Left ventricle myocardium inferior (tissue), 1 donor: ENCODE measurements at regions not wholly inside any gene's neighbourhood (a gene's known extent, or its start where the extent isn't known, plus 50 kb on each side); places are given as distances from the start of the nearest gene placed in this dataset.
"Not testable (repeated sequence)": the region's sequence is repeated elsewhere in the genome, so short reads cannot be mapped to it uniquely, and the experiment has no call there.

Source experiments
- DNase-seq: peaks from one replicate; pipeline ENCODE4 v3.0.0-alpha.2; 2020
- H3K27ac ChIP-seq: fragments of 200-600 bp; replicated peaks from 2 replicates; pipeline ENCODE4 v1.8.0; 2021
- H3K27me3 ChIP-seq: fragments of 200-600 bp; 2 replicates; pipeline ENCODE4 v1.8.0; 2021; ENCODE audit warnings: low read depth
- H3K36me3 ChIP-seq: fragments of 200-600 bp; 2 replicates; pipeline ENCODE4 v1.8.0; 2021
- H3K4me1 ChIP-seq: fragments of 200-600 bp; 2 replicates; pipeline ENCODE4 v1.8.0; 2021
- H3K4me3 ChIP-seq: fragments of 200-600 bp; 2 replicates; pipeline ENCODE4 v1.8.0; 2021; ENCODE audit warnings: mild to moderate bottlenecking, moderate library complexity
- H3K9me3 ChIP-seq: fragments of 200-600 bp; replicated peaks from 2 replicates; pipeline ENCODE4 v1.8.0; 2021
- intact Hi-C: fragments of 100-400 bp; cut with micrococcal nuclease; formaldehyde crosslinking; loops from one replicate; pipeline ENCODE4 v1.11.0; 2022
- TF ChIP-seq, protein P1 (sequence below): fragments of 200-600 bp; IDR thresholded peaks from 2 replicates; pipeline ENCODE4 v1.8.0; 2021; ENCODE audit warnings: antibody characterized with exemption, mild to moderate bottlenecking, borderline replicate concordance
- donor health status: DM: no; HTN: yes; CAD: no; lungs with severe emphysema.

DNA sequence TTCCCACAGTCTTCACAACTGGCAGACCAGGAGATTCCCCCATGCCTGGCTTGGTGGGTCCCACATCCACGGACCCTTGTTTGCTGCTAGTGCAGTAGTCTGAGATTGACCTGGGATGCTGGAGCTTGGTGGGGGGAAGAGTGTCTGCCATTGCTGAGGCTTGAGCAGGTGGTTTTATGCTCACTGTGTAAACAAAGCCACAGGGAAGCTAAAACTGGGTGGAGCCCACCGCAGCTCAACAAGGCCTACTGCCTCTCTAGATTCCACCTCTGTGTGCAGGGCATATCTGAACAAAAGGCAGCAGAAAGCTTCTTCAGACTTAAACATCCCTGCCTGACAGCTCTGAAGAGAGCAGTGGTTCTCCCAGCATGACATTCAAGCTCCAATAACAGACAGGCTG is 177.3 kb upstream of the ETV3 start:
- Histone ChIP-seq H3K27me3 (peaks cover 38% of the 10 kb centered on the region), H3K4me1 (no peaks in the 10 kb centered on the region), H3K27ac (no peak overlapping the region), H3K4me3 (no peak overlapping the region), H3K36me3 (no peaks in the 10 kb centered on the region), H3K9me3 (peaks cover 47% of the 10 kb centered on the region)
- TF ChIP-seq, protein P1, sequence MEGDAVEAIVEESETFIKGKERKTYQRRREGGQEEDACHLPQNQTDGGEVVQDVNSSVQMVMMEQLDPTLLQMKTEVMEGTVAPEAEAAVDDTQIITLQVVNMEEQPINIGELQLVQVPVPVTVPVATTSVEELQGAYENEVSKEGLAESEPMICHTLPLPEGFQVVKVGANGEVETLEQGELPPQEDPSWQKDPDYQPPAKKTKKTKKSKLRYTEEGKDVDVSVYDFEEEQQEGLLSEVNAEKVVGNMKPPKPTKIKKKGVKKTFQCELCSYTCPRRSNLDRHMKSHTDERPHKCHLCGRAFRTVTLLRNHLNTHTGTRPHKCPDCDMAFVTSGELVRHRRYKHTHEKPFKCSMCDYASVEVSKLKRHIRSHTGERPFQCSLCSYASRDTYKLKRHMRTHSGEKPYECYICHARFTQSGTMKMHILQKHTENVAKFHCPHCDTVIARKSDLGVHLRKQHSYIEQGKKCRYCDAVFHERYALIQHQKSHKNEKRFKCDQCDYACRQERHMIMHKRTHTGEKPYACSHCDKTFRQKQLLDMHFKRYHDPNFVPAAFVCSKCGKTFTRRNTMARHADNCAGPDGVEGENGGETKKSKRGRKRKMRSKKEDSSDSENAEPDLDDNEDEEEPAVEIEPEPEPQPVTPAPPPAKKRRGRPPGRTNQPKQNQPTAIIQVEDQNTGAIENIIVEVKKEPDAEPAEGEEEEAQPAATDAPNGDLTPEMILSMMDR, result no peak
- intact Hi-C loops, result no loop called here
- DNase-seq, result no peak

DNA sequence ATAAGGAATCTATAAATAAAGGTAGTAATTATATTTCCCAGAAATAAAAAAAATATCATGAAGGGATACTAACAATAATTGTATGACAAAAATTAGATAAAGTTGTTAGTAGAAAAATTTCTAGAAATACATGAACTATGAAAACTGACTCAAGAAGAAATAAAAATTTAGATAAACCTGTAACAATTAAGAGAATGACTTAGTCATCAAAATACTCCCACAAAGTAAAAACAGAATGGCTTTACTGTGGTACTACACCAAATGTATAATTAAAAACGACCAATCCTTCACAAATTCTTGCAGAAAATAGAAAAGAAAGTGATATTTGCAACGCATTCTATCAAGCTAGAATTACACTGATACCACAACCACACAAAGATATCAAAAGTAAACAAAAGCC is 176.2 kb upstream of the ETV3 start:
- no peak overlapping the region for H3K27ac ChIP-seq
- TF ChIP-seq, protein P1, result no peak
- peaks cover 36% of the 10 kb centered on the region for H3K9me3 ChIP-seq
- DNase-seq, result no peak
- H3K27me3 ChIP-seq, result peaks cover 50% of the 10 kb centered on the region
- no peaks in the 10 kb centered on the region for H3K4me1 ChIP-seq
- H3K36me3 ChIP-seq, result no peaks in the 10 kb centered on the region
- intact Hi-C loops, result no loop called here
- no peak overlapping the region for H3K4me3 ChIP-seq

DNA sequence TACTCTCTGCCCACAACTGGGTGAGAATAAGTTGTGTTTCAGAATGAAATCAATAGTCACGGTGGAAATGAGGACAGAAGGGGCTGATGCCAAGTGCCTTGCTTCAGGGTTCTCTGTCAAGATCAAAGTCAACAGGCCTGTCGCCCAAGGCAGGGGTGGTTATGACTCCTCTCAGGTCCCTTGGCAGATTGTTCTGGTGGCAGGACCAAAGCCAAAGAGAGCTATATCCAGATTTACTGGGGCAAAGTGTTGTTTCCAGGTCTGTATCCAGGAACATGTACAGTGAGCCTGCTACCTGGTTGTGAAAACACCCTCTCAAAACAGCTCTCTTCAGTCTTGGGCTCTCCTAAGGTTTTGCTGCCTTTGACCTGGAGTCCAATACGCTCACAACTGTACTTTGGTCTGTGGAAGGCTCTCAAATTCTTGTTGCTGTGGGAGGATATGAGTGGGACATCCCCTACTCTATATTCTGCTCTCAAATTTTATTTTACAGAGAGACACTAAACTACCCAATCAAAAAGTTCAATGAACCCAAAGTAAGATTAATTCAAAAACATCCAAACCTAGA is 175.1 kb upstream of the ETV3 start:
- no peak overlapping the region for H3K4me3 ChIP-seq
- peaks cover 25% of the 10 kb centered on the region for H3K9me3 ChIP-seq
- intact Hi-C loops, result no loop called here
- no peak for DNase-seq
- TF ChIP-seq, protein P1, result no peak
- H3K27me3 ChIP-seq, result peaks cover 52% of the 10 kb centered on the region
- no peak overlapping the region for H3K27ac ChIP-seq
- no peaks in the 10 kb centered on the region for H3K36me3 ChIP-seq
- H3K4me1 ChIP-seq, result no peaks in the 10 kb centered on the region

DNA sequence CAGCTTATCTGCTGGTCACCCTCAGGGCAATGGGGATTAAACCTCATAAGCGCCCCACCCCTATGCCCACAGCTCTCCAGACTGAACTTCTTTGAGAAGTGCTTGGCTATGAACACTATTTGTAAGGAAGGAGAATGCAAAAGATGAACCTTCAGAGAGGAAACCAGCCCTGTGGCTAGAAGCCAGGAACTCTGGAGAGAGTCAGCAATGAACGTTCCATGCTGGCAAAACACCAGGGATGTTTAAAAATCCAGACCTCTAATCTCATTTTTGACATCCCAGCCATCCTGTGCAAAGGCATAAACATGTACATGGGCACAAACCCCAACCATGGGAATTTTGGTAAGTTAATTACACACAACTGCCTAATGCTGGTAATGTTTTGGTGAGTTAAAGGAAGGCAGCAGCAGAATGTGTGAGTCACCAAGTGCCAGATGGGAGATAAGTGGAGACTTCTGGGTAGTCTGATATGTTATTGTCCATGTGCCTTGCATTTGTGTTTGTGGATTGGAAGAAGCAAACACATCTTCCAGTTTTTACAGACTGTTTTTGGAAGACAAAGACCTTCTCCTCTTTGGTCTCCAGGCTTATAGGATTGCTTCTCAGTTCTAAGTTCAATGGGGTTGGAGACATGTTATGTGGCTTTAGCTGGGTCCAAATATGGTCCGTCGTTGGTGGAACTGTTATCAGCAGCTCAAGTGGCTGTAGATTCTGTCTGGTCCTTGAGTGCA is 174.1 kb upstream of the ETV3 start:
- Histone ChIP-seq H3K4me3 (no peak overlapping the region), H3K27ac (no peak overlapping the region), H3K36me3 (no peaks in the 10 kb centered on the region), H3K27me3 (peaks cover 52% of the 10 kb centered on the region), H3K4me1 (no peaks in the 10 kb centered on the region), H3K9me3 (peaks cover 14% of the 10 kb centered on the region)
- TF ChIP-seq, protein P1, result no peak
- DNase-seq, result no peak
- intact Hi-C loops, result no loop called here

DNA sequence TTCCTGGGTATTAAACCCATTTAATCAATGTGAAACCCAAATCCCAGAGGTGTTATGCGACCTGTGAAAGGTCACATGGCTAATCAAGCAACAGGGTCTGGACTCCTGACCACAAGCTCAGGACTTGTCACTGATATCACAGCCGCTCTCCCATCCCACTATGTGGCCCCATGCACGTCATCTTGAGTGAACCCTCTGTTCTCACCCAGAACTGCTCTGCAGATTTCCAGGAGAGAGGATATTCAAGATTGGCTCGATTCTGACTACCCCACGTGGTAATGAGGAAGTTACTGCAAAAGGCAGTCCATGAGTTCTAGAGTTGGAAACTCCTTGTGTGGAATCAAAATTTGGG is 173.5 kb upstream of the ETV3 start:
- TF ChIP-seq, protein P1, result no peak
- H3K4me3 ChIP-seq, result no peak overlapping the region
- intact Hi-C loops, result no loop called here
- no peaks in the 10 kb centered on the region for H3K4me1 ChIP-seq
- H3K27me3 ChIP-seq, result peaks cover 52% of the 10 kb centered on the region
- no peak for DNase-seq
- H3K9me3 ChIP-seq, result peaks cover 9% of the 10 kb centered on the region
- no peak overlapping the region for H3K27ac ChIP-seq
- no peaks in the 10 kb centered on the region for H3K36me3 ChIP-seq

DNA sequence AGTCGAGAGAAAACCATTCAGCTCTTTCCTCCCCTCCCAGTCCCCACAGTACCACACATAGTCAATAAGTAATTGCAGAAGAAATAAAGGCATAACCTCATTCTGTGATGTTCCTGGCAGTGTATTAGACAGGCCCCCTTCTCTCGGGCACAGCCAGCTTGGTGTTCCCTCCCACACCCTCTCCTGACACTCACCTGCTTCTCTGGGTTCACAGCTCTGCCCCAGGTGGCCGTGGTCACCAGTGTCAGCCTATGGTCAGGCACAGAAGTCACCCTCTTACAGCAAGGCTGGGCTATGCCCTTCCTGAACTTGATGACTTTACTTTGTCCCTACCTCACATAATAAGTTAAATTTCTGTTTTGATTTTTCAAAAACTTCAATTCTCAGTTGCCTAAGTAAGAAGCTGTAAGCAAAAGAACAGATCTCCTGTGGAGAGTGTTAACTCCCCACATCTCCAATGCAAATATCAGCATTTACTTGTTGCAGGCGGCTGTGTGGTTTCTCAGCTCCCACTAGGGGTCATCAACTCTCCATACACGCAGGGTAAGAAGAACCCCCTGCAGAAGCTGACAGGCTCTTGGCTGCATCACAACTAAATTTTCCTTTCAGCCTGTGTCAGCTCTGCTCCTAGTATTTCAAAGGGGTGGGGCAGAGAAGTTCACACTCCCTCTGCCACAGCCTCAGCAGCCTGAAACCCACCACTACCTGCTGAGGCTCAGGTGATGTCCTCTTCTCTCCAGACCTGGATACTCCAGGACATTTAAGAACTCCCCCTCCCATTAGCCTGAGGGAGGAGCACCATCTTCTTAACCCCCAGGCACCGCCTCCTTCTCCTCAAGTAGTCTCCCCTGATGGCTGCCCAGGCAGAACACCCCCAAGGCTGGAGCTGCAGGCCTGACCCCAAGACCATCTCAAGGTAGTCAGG is 172.9 kb upstream of the ETV3 start:
- H3K4me3 ChIP-seq, intact Hi-C loops, H3K27ac ChIP-seq, H3K36me3 ChIP-seq, DNase-seq, H3K4me1 ChIP-seq, H3K9me3 ChIP-seq: not testable (repeated sequence)
- H3K27me3 ChIP-seq, result peaks cover 55% of the 10 kb centered on the region
